HG02973 (cell line): ENCODE measurements at regions not wholly inside any gene's neighbourhood (a gene's known extent, or its start where the extent isn't known, plus 50 kb on each side); places are given as distances from the start of the nearest gene placed in this dataset.

Source experiments
- ATAC-seq: cut with Tn5 transposase; IDR thresholded peaks from one replicate; pipeline ENCODE4 v1.9.1; 2021; ENCODE audit warnings: moderate library complexity; ENCODE audit not compliant: unreplicated experiment

GRCh38 chr13:50352720-50353480, 337.7 kb downstream of the KCNRG start:
- ATAC-seq, result no peak

- ATAC-seq, result no peak
Measured at GRCh38 chr13:50353651-50354415, 338.6 kb downstream of the KCNRG start.

DNA sequence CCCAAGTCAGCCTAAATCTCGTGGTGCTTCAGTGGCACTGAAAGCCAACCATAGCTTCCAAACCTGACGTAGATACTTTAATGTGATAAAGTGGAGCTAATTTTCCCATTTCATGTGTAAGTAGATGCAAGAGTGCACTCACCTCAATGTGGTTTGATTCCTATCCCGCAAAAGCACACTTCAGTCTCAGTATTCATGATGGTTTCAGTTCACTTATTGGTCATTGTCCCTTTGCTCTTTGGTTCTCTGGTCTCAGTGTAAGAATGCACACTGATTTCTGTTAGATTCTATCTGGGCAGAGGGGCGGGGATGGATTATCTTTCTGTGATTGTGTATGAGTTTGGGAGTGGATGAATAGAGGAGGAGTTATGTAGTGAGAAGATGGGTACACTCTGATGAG, 340.6 kb downstream of the KCNRG start:
- ATAC-seq, result peak; percentile 62

DNA sequence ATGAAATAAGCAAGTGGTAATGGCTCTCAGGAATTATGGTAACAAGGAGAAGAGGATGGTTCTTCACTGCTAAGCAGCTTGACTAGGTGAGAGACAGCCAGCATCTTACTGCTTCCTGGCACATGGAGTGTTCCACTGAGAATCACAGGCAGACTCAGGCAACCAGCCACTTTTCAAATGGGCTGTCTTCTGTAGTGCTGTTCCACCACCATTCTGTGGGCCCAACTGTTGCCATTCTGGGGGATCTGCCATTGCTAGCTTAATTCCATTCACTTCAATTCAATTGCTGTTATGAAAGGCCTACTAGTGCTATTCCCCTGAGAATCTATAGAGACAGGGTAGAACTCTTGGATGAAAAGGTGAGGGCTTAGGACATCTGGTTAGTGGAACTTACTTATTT, 341.9 kb downstream of the KCNRG start:
- no peak for ATAC-seq

- no peak for ATAC-seq
Measured at GRCh38 chr13:50357586-50358118, 342.4 kb downstream of the KCNRG start.

GRCh38 chr13:50358231-50359040, 343.2 kb downstream of the KCNRG start:
- ATAC-seq, result no peak

GRCh38 chr13:50359041-50359367, 343.8 kb downstream of the KCNRG start:
- no peak for ATAC-seq

DNA sequence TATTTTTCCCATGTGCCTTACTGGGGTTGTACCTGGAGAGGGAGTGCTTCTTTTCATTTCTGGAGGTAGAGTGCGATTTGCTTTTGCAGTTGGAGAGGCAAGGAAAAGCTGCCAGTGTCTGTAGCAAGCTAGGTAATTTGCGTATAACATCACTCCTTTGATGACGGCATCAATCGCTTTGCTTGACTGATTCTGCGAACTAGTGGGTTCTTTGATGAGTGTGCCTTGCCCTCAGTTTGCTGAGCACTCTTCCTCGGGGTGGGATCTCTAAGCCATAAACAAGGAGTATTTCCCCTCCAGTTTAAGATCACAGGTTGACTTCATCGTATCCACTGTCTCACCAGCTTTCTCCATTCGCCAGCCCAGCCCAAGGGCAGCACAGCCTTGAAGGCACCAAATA, 344.5 kb downstream of the KCNRG start:
- ATAC-seq, result no peak

DNA sequence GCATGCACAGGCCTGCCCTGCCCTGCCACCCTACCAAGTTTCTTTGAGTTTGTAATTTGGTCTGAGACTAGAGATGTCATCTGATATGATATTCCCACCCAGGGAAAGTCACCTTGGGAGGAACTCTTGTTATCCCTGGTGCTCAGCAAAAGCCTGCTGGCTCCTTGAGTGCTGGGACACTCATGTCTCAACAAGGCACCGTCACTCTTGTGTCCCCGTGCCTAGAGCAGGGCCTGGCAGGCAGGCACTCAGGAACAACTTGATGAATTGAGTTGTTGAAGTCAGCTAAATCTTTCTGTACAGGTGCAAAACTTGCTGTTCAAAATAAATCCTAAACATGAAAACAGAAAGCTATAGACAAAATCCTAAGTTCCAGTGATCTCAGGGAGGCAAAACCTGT, 345.4 kb downstream of the KCNRG start:
- no peak for ATAC-seq

DNA sequence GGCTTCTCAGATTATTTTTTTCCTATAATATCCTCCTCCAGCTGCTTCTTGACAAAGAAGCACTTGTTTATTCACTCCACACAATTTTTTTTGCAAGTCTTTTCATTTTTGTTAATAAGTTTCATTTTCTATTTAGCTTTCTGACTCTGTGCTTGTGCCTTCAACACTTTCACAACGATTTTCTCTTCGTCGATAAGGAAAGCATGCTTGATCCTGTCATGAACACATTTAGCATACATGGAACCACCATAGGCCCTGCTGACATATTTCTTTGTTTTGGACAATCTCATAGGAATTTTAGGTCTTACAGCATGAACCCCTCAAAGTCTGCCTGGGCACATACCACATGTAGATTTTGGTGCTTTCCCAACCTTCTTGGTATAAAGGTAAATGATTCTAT, 346.0 kb downstream of the KCNRG start:
- ATAC-seq, result no peak

DNA sequence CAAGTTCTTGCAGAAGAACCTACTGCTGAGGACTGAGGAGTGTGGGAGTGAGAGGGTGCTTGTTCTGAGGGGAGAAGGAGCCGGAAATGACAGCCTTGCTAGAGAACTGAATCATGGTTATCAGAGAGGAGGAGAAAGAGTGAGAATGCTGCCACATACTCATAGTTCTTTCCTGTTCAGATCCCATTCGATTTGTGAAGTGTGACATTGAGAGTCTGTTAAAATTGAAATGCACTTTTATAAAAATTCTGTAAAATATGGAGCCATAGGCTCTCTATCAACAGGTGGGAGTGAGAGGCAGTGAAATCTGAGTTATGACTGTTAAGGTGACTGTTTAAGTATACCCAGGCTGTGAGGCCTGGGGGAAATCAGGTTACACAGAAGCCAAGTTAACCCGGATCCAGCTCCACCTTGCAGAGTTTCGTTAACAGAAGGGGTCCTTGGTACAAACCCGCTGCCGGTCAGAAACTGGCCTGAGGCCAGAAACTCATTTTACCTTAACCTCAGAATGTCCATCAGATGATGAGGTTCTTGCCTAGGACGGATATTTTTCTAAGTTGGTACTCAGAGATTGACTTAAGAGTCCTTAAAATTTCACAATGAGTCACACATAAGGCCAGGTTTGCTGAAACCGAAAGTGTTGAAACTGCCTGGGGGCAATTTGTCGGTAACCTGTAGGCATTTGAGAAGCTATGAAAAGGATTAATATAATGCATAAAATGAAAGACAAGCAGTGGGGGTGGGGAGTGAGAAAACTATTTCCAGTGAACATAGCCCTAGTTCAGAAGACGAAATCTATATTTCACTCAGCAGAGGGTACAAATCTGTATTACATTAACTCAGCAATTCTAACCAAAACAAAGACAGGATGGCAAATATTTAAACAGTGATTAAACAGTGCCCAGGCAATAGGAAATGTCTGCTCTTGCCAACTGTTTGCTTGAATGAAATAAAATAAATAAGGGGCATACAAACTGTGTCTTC, 350.5 kb downstream of the KCNRG start:
- ATAC-seq, result peak; percentile 48

GRCh38 chr13:50366488-50367174, 351.4 kb downstream of the KCNRG start:
- peak; percentile 57 for ATAC-seq

- no peak for ATAC-seq
Measured at GRCh38 chr13:50369646-50370045, 354.4 kb downstream of the KCNRG start.

GRCh38 chr13:50370303-50370950, 355.2 kb downstream of the KCNRG start:
- peak; percentile 55 for ATAC-seq

DNA sequence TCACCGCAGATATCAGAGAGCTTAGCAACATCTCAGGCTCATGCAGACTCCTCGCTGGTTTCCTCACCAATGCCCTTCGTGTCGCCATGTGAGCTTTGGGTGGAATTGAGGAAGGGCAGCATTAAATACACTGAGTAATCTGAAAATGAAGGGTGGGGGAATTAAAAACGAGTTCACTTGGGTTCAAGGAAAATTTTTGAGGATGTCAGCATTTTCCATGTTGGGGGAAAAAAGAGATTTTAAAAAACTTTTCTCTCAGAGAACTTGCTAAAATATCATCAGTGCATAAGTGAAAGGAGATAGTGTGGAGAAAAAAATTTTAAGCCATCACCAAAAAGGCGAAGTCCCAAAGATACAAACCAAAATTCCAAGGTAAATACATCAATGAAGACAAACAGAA, 359.3 kb downstream of the KCNRG start:
- no peak for ATAC-seq

DNA sequence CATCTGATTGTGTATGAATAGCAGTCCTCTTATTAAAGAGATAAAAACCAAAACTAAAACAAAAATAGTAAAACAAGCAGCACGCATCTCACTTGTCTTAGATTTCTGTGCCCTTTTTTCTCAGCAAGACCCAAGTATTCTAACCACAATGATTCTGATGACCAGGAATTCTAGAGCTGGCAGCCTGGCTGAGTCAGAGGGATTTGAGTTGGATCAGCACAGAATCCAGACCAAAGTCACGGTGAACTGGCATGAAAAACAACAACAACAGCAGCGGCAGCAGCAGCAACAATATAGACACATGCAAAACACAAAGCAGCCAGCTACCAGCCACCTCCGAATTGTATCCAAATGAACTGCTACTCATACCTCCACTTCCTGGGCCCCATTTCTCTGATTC, 360.5 kb downstream of the KCNRG start:
- ATAC-seq, result no peak

- ATAC-seq, result no peak
Measured at GRCh38 chr13:50376895-50377575, 361.8 kb downstream of the KCNRG start.

GRCh38 chr13:50377726-50378270, 362.6 kb downstream of the KCNRG start:
- ATAC-seq, result no peak
